Inflammatory macrophage treated with lipopolysaccharide for 1 hour (primary cell): ENCODE measurements at regions not wholly inside any gene's neighbourhood (a gene's known extent, or its start where the extent isn't known, plus 50 kb on each side); places are given as distances from the start of the nearest gene placed in this dataset.
"Not testable (repeated sequence)": the region's sequence is repeated elsewhere in the genome, so short reads cannot be mapped to it uniquely, and the experiment has no call there.

Experiments used
- DNase-seq, 2 donors: peaks; one replicate each; pipeline ENCODE4 v3.0.0-alpha.2; 2020 to 2022

- DNase-seq = no peak
Measured at GRCh38 chr5:54404568-54404967, 50.9 kb upstream of the HSPB3 start.

- no peak for DNase-seq
Measured at GRCh38 chr5:54403885-54404416, 51.5 kb upstream of the HSPB3 start.

- DNase-seq = no peak
Measured at GRCh38 chr5:54403121-54403520, 52.4 kb upstream of the HSPB3 start.

GRCh38 chr5:54401515-54401914 lies 54.0 kb upstream of the HSPB3 start:
- no peak for DNase-seq

GRCh38 chr5:54398191-54398590 lies 57.3 kb upstream of the HSPB3 start:
- no peak for DNase-seq

GRCh38 chr5:54397420-54397819 lies 58.1 kb upstream of the HSPB3 start:
- no peak for DNase-seq

- DNase-seq = not testable (repeated sequence)
Measured at GRCh38 chr5:54393007-54393406, 62.5 kb upstream of the HSPB3 start.

- no peak for DNase-seq
Measured at GRCh38 chr5:54390539-54391031, 64.9 kb upstream of the HSPB3 start.

GRCh38 chr5:54390015-54390414 lies 65.5 kb upstream of the HSPB3 start:
- no peak for DNase-seq

- not testable (repeated sequence) for DNase-seq
Measured at GRCh38 chr5:54389399-54389798, 66.1 kb upstream of the HSPB3 start.

GRCh38 chr5:54388811-54389210 lies 66.7 kb upstream of the HSPB3 start:
- no peak for DNase-seq

GRCh38 chr5:54388409-54388808 lies 67.1 kb upstream of the HSPB3 start:
- no peak for DNase-seq

- DNase-seq = no peak
Measured at GRCh38 chr5:54387659-54388232, 67.8 kb upstream of the HSPB3 start.

GRCh38 chr5:54387031-54387430 lies 68.5 kb upstream of the HSPB3 start:
- no peak for DNase-seq

GRCh38 chr5:54385994-54386393 lies 69.5 kb upstream of the HSPB3 start:
- DNase-seq = no peak

GRCh38 chr5:54384356-54384933 lies 71.1 kb upstream of the HSPB3 start:
- DNase-seq = no peak

GRCh38 chr5:54383941-54384340 lies 71.6 kb upstream of the HSPB3 start:
- DNase-seq = no peak

- DNase-seq = peak in 1 of 2 donors; percentile 39
Measured at GRCh38 chr5:54383225-54383901, 72.1 kb upstream of the HSPB3 start.

GRCh38 chr5:54381319-54381718 lies 70.9 kb upstream of the ARL15 start:
- not testable (repeated sequence) for DNase-seq

- DNase-seq = no peak
Measured at GRCh38 chr5:54379590-54379989, 69.2 kb upstream of the ARL15 start.

GRCh38 chr5:54378707-54379106 lies 68.3 kb upstream of the ARL15 start:
- DNase-seq = no peak

GRCh38 chr5:54377339-54377738 lies 67.0 kb upstream of the ARL15 start:
- not testable (repeated sequence) for DNase-seq

GRCh38 chr5:54370982-54371381 lies 60.6 kb upstream of the ARL15 start:
- no peak for DNase-seq

- DNase-seq = no peak
Measured at GRCh38 chr5:54367844-54368243, 57.5 kb upstream of the ARL15 start.
